ENCODE measurements at regions not wholly inside any gene's neighbourhood (a gene's known extent, or its start where the extent isn't known, plus 50 kb on each side); places are given as distances from the start of the nearest gene placed in this dataset.

GRCh38 chr3:105158286-105158685 is 208.4 kb upstream of the ALCAM start:
- no peak for TF ChIP-seq CTCF (IDR thresholded peaks at IDR 0.05; ENCODE audit: poor library complexity)
- TF ChIP-seq EZH2 (IDR thresholded peaks at IDR 0.05; ENCODE audit: borderline replicate concordance), result no peak
- TF ChIP-seq EZH2phosphoT487 (IDR thresholded peaks at IDR 0.05; ENCODE audit: low read depth, severe bottlenecking, unreplicated experiment), result no peak
